SK-N-MC (cell line): ENCODE measurements at regions not wholly inside any gene's neighbourhood (a gene's known extent, or its start where the extent isn't known, plus 50 kb on each side); places are given as distances from the start of the nearest gene placed in this dataset.

ENCODE experiments used
- DNase-seq: peaks from one replicate; pipeline ENCODE4 v3.0.0-alpha.2; 2011; ENCODE audit warnings: low read depth, low spot score
- H3K27ac ChIP-seq: fragments of 200-600 bp; sonication (generic); 2 replicates; pipeline ENCODE4 v1.5.1; 2016; ENCODE audit warnings: mixed run types
- H3K36me3 ChIP-seq: fragments of 200-600 bp; sonication (generic); 2 replicates; pipeline ENCODE4 v1.6.1; 2017; ENCODE audit warnings: antibody characterized with exemption, low read length, mixed read lengths; ENCODE audit not compliant: insufficient read depth
- H3K4me3 ChIP-seq: fragments of 200-600 bp; sonication (generic); 2 replicates; pipeline ENCODE4 v1.5.1; 2016
- H3K9ac ChIP-seq: fragments of 200-600 bp; sonication (generic); 2 replicates; pipeline ENCODE4 v1.8.0; 2017; ENCODE audit warnings: mixed run types, mixed read lengths; ENCODE audit not compliant: insufficient read length
- H3K9me3 ChIP-seq: fragments of 200-600 bp; sonication (generic); 2 replicates; pipeline ENCODE4 v1.6.1; 2017; ENCODE audit warnings: low read depth, mild to moderate bottlenecking, antibody characterized with exemption, low read length, moderate library complexity, mixed read lengths
- EZH2 ChIP-seq: fragments of 200-600 bp; sonication (generic); IDR thresholded peaks from one replicate; pipeline ENCODE4 v1.6.1; 2017; ENCODE audit warnings: antibody characterized with exemption
- FOXP2 ChIP-seq: optimal IDR thresholded peaks from 2 replicates; pipeline ENCODE3; 2011; ENCODE audit warnings: mild to moderate bottlenecking, moderate library complexity; ENCODE audit not compliant: insufficient read depth; ENCODE audit errors: extremely low read length, control extremely low read depth
- POLR2AphosphoS5 ChIP-seq: IDR thresholded peaks from 2 replicates; pipeline ENCODE4 v1.6.1; 2012; ENCODE audit warnings: mild to moderate bottlenecking, low read depth, low read length, borderline replicate concordance

- Histone ChIP-seq H3K9ac (no peak overlapping the region), H3K9me3 (no peaks in the 10 kb centered on the region), H3K36me3 (no peaks in the 10 kb centered on the region), H3K4me3 (no peak overlapping the region), H3K27ac (no peak overlapping the region)
- TF ChIP-seq POLR2AphosphoS5: no peak
- no peak for TF ChIP-seq EZH2
- no peak for TF ChIP-seq FOXP2
- DNase-seq: no peak
Measured at GRCh38 chr7:42289473-42289872, 52.5 kb upstream of the GLI3 start.
